Mucosa of stomach (tissue), 1 donor: ENCODE measurements at regions not wholly inside any gene's neighbourhood (a gene's known extent, or its start where the extent isn't known, plus 50 kb on each side); places are given as distances from the start of the nearest gene placed in this dataset.

ENCODE experiments used
- H3K27me3 ChIP-seq: one replicate; pipeline ENCODE4 v1.7.0; 2013; ENCODE audit warnings: mild to moderate bottlenecking, low read length; ENCODE audit not compliant: control insufficient read depth, insufficient read depth
- H3K36me3 ChIP-seq: one replicate; pipeline ENCODE4 v1.7.0; 2013; ENCODE audit warnings: low read length; ENCODE audit not compliant: control insufficient read depth, insufficient read depth
- H3K4me1 ChIP-seq: one replicate; pipeline ENCODE4 v1.7.0; 2013; ENCODE audit warnings: mild to moderate bottlenecking, low read length; ENCODE audit not compliant: control insufficient read depth, insufficient read depth
- H3K4me3 ChIP-seq: one replicate; pipeline ENCODE4 v1.7.0; 2013; ENCODE audit warnings: low read length
- H3K9ac ChIP-seq: one replicate; pipeline ENCODE4 v1.7.0; 2013; ENCODE audit warnings: mild to moderate bottlenecking, low read length, moderate library complexity
- H3K9me3 ChIP-seq: one replicate; pipeline ENCODE4 v1.7.0; 2013; ENCODE audit warnings: mild to moderate bottlenecking, low read length, moderate library complexity; ENCODE audit not compliant: control insufficient read depth
- donor health status: Pancreatic carcinoma.

- H3K4me3 ChIP-seq = no peak overlapping the region
- no peaks in the 10 kb centered on the region for H3K4me1 ChIP-seq
- no peaks in the 10 kb centered on the region for H3K27me3 ChIP-seq
- H3K36me3 ChIP-seq = no peaks in the 10 kb centered on the region
- no peaks in the 10 kb centered on the region for H3K9me3 ChIP-seq
- H3K9ac ChIP-seq = no peak overlapping the region
These were observed 571.7 kb upstream of the FANCL start for GRCh38 chr2:58812771-58813344.

DNA sequence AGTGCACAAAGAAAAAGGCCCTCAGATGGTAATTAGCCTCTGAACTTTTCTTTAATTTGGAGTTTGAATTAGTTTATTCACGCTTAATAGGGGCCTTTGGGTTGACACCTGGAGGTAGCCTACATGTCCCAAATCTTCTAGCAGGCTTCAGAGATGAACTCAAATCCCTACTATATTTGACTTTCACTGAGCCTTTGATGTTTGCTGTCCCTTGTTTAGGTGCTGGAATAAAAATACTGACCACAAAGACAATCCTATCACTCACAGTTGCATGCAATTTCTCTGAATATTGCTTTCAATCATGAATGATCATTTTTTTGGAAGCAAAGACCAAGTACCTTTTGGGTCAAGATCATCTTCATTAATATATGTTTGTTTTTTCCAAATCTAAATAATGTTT lies 564.0 kb upstream of the FANCL start:
- Histone ChIP-seq H3K9me3 (no peaks in the 10 kb centered on the region), H3K4me3 (no peak overlapping the region), H3K4me1 (no peaks in the 10 kb centered on the region), H3K36me3 (no peaks in the 10 kb centered on the region), H3K9ac (no peak overlapping the region), H3K27me3 (no peaks in the 10 kb centered on the region)

DNA sequence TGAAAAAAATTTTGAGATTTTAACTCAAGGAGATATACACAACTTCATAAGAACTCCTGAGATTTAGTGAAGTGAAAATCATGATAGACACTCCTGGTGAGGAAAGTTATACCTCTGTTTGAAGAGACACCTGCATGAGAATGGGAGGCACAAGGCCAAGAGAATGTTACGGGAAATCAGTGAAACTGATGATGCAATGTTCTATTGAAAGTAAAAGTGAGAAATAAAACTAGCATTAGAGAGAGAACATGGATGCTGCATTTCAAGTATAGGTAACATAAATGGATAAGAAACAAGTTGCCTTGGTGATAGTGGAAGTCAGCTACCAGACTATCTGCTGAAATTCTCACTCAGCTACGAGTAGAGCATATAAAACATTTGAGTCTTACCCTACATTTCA lies 562.1 kb upstream of the FANCL start:
- Histone ChIP-seq H3K9me3 (no peaks in the 10 kb centered on the region), H3K36me3 (no peaks in the 10 kb centered on the region), H3K27me3 (no peaks in the 10 kb centered on the region), H3K4me1 (no peaks in the 10 kb centered on the region), H3K9ac (no peak overlapping the region), H3K4me3 (no peak overlapping the region)

GRCh38 chr2:58800881-58801280 lies 559.8 kb upstream of the FANCL start:
- Histone ChIP-seq H3K9me3 (no peaks in the 10 kb centered on the region), H3K9ac (no peak overlapping the region), H3K4me3 (no peak overlapping the region), H3K27me3 (no peaks in the 10 kb centered on the region), H3K36me3 (no peaks in the 10 kb centered on the region), H3K4me1 (no peaks in the 10 kb centered on the region)

- Histone ChIP-seq H3K9ac (no peak overlapping the region), H3K4me3 (no peak overlapping the region), H3K36me3 (no peaks in the 10 kb centered on the region), H3K27me3 (no peaks in the 10 kb centered on the region), H3K4me1 (no peaks in the 10 kb centered on the region), H3K9me3 (no peaks in the 10 kb centered on the region)
These were observed 557.6 kb upstream of the FANCL start for GRCh38 chr2:58798676-58799208.

GRCh38 chr2:58796239-58796910 lies 555.2 kb upstream of the FANCL start:
- H3K4me3 ChIP-seq = no peak overlapping the region
- no peaks in the 10 kb centered on the region for H3K27me3 ChIP-seq
- H3K9me3 ChIP-seq = no peaks in the 10 kb centered on the region
- no peaks in the 10 kb centered on the region for H3K4me1 ChIP-seq
- no peak overlapping the region for H3K9ac ChIP-seq
- no peaks in the 10 kb centered on the region for H3K36me3 ChIP-seq

- H3K36me3 ChIP-seq = no peaks in the 10 kb centered on the region
- no peaks in the 10 kb centered on the region for H3K27me3 ChIP-seq
- no peak overlapping the region for H3K4me3 ChIP-seq
- no peaks in the 10 kb centered on the region for H3K4me1 ChIP-seq
- H3K9me3 ChIP-seq = no peaks in the 10 kb centered on the region
- no peak overlapping the region for H3K9ac ChIP-seq
These were observed 553.8 kb upstream of the FANCL start for GRCh38 chr2:58794916-58795315.

GRCh38 chr2:58794103-58794502 lies 553.0 kb upstream of the FANCL start:
- Histone ChIP-seq H3K9ac (no peak overlapping the region), H3K9me3 (no peaks in the 10 kb centered on the region), H3K27me3 (no peaks in the 10 kb centered on the region), H3K36me3 (no peaks in the 10 kb centered on the region), H3K4me1 (no peaks in the 10 kb centered on the region), H3K4me3 (no peak overlapping the region)

- H3K4me1 ChIP-seq = no peaks in the 10 kb centered on the region
- no peak overlapping the region for H3K4me3 ChIP-seq
- no peaks in the 10 kb centered on the region for H3K9me3 ChIP-seq
- no peaks in the 10 kb centered on the region for H3K36me3 ChIP-seq
- no peaks in the 10 kb centered on the region for H3K27me3 ChIP-seq
- no peak overlapping the region for H3K9ac ChIP-seq
These were observed 547.3 kb upstream of the FANCL start for GRCh38 chr2:58788402-58788801.

DNA sequence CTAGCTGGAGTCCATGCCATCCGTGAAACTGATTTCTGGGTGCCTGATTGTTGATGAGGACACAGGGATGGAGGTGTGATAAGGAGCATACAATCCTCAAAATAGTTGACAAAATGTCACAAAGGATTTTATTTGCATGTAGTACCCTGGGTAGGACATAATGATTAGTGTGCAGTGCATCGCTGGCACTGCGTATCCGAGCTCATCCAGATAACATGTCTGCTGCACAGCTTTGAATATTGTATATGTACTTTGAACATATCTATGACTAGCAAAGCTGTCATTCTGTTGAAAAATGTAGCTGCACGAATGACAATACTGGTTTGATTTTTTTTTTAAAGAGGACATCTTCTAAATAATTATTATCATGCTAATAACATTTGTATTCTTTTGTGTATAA lies 529.7 kb upstream of the FANCL start:
- no peaks in the 10 kb centered on the region for H3K27me3 ChIP-seq
- no peaks in the 10 kb centered on the region for H3K9me3 ChIP-seq
- no peak overlapping the region for H3K4me3 ChIP-seq
- no peaks in the 10 kb centered on the region for H3K4me1 ChIP-seq
- no peaks in the 10 kb centered on the region for H3K36me3 ChIP-seq
- H3K9ac ChIP-seq = no peak overlapping the region

DNA sequence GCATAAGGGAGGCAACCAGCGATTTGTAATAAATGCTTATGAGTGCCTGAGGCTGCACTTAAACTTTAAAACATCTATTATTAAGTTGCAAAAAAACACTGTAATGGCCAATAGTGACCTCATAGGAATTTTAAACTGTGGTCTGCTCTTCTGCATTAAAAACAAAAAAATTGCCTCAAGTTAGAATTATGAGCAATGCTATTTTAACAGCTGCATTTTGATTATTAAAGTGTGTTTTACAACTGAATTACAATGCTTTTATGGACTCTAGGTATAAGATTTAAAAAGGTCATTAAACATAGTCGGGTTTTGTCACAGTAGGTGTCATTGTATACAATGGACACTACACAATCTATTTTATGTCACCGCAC lies 528.7 kb upstream of the FANCL start:
- H3K4me3 ChIP-seq = no peak overlapping the region
- H3K27me3 ChIP-seq = no peaks in the 10 kb centered on the region
- H3K9ac ChIP-seq = no peak overlapping the region
- H3K36me3 ChIP-seq = no peaks in the 10 kb centered on the region
- no peaks in the 10 kb centered on the region for H3K9me3 ChIP-seq
- H3K4me1 ChIP-seq = no peaks in the 10 kb centered on the region

DNA sequence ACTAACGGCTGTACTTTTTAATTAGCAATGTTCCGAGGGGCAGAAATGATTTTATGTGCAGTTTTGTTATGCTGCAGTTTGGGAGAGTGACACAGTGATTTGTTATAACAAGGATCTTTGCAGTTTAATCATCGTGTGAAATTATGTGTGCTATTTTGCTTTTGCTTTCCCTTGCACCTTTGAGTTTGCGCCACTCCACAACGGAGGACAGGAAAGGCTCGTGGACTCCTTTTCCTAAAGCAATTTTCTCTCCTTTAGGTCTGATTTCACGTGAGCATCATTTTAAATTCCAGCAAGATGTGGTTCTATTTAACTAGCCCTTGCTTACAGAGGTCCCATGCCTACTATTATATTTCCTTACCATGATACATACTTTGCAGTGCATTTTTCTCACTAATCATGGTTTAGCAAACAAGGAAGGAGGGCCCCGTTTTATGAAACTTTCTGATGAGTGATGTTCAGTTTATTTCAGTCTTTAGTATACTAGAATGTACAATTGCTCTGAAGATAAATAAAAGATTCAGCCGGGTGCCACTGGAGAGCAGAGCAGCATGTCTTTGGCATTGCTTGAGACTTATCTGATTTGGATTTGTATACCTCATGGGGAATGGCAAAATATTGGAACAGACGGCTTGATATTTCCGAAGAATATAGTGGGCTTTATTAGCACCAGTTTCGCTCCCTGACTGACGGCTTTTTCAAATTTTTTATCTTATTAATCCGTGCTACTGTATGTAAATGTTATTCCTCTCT lies 528.2 kb upstream of the FANCL start:
- Histone ChIP-seq H3K9me3 (no peaks in the 10 kb centered on the region), H3K4me3 (no peak overlapping the region), H3K4me1 (no peaks in the 10 kb centered on the region), H3K27me3 (no peaks in the 10 kb centered on the region), H3K9ac (no peak overlapping the region), H3K36me3 (no peaks in the 10 kb centered on the region)
